COLO668 (cell line): ENCODE measurements at regions not wholly inside any gene's neighbourhood (a gene's known extent, or its start where the extent isn't known, plus 50 kb on each side); places are given as distances from the start of the nearest gene placed in this dataset.

Experiments used
- DNase-seq: peaks from one replicate; lab custom pipeline; 2025; ENCODE audit not compliant: unreplicated experiment; lab: John Stamatoyannopoulos, UW

- DNase-seq: peak; percentile 26
These were observed 54.5 kb upstream of the PLXNA2 start for GRCh38 chr1:208298593-208299269.

DNA sequence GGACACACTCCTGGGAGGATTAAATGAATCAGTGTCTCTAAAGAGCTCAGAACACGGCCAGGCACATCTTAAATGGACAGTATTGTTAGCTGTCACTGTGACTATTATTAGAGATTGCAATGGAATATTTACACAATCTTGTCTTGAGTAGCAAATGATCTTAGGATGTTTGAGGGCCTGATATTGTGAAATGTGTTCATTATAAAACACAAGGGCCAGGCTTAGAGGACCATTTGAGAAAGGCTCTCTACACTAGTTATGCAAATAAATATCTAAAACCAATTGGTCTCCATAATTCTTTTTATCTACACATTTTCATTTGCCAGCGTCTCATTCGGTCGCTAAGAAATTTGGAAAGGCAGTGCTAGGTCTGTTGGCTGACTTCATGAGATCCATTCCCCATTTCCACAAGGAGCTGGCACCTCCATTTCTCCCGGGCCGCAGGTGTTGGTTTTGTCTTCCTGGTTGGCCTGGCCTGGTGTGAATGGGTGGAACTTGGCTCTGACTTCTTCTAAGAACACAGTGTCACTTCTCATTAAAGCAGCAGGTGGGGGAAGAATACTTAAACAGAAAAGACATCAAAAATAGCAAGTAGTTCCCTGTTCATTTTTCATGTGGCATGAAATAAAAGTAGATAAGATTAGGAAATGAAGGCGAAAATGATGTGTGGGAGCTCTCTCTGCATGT lies 56.0 kb upstream of the PLXNA2 start:
- no peak for DNase-seq

- no peak for DNase-seq
These were observed 58.6 kb upstream of the PLXNA2 start for GRCh38 chr1:208302699-208303238.

DNA sequence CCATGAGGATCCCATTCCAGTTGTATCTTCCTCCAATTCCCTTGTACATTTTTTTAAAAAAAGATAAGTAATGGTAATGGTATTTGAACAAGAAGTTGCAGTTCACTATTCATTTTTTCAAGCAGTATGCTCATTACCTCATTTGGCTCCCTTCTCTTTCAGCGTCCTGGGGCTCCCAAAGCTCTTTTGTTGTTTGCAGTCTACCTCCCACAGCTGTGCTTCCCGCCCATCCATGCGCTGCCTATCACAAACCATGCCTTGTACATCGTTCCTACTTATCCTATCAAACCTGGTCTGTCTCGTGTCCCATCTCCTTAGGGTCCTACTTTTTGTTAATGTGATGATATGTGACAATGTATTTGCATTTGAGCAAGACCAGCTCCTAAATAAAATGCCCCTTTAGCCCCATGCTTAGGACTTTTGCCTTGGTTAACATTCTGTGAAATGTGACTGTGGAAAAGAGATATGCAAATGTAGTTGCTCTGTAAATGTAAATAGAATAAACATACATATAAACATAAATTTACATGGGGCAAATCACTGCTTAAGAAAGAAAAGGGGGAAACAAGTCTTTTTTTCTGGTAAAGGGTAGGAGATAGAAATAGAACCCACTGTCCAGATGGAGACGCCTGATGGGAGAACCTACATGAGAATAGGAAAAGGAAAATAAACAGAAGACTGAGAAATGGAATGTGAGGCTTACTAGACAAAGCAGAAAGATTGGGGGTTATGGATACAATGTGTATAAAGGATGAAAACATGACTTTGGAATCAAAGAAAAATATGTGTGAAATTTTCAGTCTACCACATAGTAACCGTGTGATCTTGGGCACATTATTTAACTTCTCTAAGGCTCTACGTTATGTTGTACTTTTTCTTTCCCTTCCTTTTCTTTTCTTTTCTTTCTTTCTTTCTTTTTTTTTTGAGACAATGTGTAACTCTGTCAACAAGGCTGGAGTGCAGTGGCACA lies 59.8 kb upstream of the PLXNA2 start:
- no peak for DNase-seq

DNA sequence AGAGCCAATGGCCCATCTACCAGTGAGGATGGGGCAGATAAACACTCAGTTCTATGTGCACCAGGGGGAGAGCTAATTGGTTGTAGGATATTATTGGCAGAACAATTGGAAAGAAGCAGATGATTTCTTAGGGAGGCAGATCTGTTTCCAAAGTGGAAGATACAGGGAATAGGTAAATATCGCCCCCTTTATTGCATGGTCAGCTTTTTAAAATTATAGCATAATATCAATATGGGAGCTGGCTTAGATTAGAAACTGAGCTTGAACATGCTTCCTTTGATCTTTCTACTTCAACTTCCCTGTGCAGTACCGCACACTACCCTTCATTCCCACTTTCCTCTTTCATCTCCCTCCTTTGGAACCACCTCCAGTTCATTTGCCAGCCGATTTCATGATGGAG lies 64.0 kb upstream of the PLXNA2 start:
- no peak for DNase-seq

DNA sequence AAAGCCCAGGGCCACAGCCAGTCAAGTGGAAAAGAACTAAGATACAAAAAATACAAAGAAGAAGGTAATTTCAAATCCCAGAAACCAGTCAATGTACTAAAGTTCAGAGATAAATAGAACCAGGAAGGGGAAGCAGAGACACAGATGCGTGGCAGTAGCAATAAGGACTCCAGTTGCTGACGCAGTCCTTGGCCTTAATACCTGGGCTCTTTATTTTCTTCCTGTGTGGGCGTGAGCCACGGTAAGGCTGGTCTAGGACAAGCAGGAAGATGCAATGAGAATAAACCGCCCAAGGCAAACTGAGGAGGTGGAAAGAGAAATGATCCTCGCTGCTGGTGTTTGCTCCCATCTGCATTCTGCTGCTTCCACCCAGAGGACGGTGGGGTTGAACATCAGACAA lies 65.6 kb upstream of the PLXNA2 start:
- no peak for DNase-seq

DNA sequence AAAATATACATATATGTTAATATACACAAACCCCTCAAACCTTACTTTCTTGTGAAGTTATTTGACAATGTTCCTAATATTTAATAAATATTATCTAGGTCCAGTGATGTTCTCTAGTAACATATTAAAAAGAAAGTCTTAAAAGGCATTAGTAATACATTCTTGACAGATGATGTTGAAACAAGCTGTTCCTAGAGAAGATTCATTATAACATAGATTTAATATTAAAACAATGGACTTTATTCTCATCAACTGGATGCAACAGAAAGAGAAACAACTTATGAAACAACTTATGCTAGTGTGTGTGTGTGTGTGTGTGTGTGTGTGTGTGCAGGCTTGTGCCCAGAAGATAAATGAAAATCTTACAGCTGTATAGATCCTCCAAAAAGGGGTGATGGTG lies 68.5 kb upstream of the PLXNA2 start:
- no peak for DNase-seq

- no peak for DNase-seq
These were observed 70.2 kb upstream of the PLXNA2 start for GRCh38 chr1:208314431-208314830.

- DNase-seq: no peak
These were observed 74.1 kb upstream of the PLXNA2 start for GRCh38 chr1:208318150-208318734.

DNA sequence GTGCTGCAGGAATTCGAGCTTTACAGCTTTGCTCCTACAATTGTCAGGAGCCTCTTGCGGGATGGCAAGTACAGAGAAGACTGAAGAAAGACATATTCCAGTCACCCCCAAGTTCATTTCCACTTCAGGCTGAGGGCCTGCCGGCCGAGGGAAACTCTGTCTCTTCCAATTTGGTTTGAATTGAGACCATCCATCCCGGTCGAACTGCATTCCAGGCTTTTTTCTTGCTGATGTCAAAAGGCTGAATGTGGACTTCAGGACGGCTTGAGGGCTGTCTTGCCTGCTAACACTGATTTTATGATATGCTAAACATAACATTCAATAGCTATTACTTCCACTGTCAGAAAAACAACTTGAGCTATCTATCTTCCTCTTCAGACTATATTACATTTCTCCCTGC lies 79.8 kb upstream of the PLXNA2 start:
- DNase-seq: no peak

DNA sequence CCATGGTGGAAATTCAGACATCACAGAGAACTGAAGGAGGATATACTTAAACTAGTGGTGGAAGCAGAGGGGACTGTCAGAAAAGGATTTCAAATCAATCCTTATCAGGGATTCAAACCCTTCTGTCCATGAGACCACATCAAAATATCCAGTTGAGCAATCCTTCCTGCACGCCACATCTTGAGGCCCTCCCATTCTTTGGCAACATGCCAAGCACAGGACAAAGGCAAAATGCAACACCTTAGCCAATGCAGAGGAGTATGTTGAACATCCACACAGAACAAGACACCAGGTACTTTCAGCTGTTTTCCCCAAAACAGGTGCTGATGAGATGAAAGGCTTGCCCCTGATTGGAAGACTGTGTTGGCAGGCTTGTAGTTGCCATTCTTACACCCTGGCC lies 81.8 kb upstream of the PLXNA2 start:
- no peak for DNase-seq

GRCh38 chr1:208329300-208329699 lies 85.1 kb upstream of the PLXNA2 start:
- no peak for DNase-seq

GRCh38 chr1:208332036-208332773 lies 88.0 kb upstream of the PLXNA2 start:
- DNase-seq: no peak

DNA sequence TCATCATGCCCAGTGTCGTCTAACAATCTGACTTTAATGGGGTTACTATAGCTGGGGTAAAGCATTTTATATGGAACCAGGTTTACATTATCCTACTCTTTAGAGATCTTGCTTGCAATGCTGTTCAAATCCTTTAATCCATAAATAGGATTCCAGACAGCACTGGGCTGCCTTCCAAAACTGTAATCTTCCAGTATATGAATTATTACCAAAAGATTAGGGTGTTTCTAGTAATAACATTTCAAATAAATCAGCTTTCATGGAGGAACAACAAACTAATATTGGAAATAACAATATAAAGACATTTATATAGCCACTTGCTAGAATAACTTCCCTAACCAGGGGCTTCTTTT lies 88.6 kb upstream of the PLXNA2 start:
- no peak for DNase-seq

GRCh38 chr1:208333676-208334075 lies 89.5 kb upstream of the PLXNA2 start:
- DNase-seq: no peak

DNA sequence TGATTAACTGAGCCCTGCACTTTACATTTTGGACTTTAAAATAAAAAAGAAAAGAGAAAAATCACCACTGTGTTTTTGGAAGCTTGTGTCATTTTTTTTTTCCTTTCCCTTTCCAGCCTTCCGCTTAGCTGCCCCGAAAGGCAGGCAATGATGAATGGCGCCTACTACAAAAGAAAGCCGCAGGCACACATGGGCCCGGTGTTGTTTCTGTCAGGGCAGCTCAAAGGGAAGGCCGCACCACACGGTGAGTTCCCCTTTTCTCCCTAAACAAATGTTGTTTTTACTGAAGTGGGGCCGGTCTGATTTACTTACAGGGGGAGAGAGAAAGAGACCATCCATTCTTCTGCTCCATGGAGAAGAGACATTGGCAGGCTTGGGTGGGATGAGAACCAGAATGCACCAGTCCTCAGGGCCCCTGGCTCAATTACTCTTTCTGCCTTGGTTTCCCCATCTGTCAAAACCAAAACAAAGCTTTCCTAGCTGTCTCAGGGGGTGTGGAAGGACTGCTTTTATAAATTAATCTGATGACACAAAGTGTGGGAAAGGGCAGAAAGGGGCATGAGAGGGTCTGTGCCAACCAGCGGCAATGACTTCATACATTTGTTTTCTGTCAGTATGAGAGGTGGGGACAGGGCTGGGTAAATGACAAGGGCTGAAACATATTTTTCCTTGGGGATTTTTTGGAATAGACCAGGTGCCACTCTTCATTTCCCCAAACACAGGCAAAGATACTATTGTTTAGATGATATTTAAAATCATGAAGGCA lies 91.4 kb upstream of the PLXNA2 start:
- DNase-seq: no peak

DNA sequence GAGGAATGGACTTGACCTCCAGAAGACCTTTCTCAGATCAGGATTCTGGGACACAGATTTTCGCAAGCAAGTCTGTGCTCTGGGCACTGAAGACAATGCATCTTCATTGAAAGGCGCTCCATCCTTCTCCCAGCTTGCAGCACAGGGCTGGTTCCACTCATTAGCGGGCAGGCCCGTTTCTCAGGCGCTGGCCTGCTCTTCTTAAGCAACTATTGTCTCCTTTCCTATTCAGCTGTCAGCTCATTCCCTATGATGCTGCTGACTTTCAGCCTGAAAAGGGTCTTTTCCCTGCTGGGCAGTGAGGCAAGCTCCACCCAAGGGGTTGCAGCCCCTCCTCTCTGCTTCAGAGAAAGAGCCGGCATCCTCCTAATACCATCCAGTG lies 91.9 kb upstream of the PLXNA2 start:
- no peak for DNase-seq

DNA sequence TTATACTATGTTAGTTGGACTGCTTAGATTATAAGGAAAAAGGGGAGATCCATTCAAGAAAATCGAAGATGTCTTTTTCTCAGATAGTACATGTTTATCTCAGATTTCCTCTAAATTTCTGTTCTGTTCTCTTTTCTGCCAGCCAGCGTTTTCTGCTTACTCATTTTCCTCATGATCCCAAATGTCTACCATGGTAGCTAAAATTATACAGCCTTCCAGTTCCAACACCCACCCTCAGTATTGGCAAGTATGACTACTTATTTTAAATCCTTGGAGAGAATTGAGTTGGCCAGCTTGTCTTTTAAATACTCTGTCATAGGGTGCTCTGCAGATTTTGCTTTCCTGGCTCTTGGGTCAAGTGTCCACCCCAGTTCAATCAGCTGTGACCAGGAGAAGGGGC lies 95.7 kb upstream of the PLXNA2 start:
- no peak for DNase-seq

DNA sequence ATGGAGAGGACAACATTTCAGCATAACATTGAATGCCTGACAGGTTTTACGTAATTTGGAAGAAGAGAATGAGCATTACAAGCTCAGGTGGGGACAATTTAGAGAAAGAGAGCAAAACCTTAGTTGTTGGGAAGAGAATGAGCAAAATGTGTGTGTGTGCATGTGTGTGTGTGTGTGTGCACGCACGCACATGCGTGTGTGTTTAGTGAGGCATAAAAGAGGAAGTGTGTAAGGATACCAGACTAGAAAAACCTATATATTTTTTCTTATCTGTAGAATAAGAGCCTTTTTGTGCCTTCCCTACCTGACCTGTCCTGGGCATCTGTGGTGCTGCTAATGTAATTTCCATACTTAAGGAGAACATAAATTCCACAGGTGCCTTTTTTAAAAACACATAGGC lies 99.0 kb upstream of the PLXNA2 start:
- no peak for DNase-seq
